OCI-LY7 (cell line): ENCODE measurements at regions not wholly inside any gene's neighbourhood (a gene's known extent, or its start where the extent isn't known, plus 50 kb on each side); places are given as distances from the start of the nearest gene placed in this dataset.

Experiments used
- BruUV-seq: library from RNA; stranded (reverse); fragments of 400-500 nt; replicated peaks from 2 replicates; lab custom pipeline; 2021; lab: Mats Ljungman, UMichigan
- CTCF ChIA-PET: fragments of 300-600 bp; sonication (Branson Sonifier 250); formaldehyde crosslinking; loops from one replicate; lab custom pipeline; 2022; ENCODE audit warnings: antibody characterized with exemption; ENCODE audit not compliant: unreplicated experiment; lab: Charles Lee
- POLR2A ChIA-PET: fragments of 300-600 bp; sonication (Branson Sonifier 250); formaldehyde crosslinking; loops from one replicate; lab custom pipeline; 2022; ENCODE audit warnings: antibody characterized with exemption; lab: Charles Lee
- DNase-seq: peaks from one replicate; pipeline ENCODE4 v3.0.0-alpha.2; 2015; ENCODE audit warnings: low spot score
- H2AFZ ChIP-seq: fragments of 200-600 bp; sonication (generic), shearing (Covaris generic); 2 replicates; pipeline ENCODE4 v1.6.1; 2014; ENCODE audit warnings: mild to moderate bottlenecking, antibody characterized with exemption, low read length, moderate library complexity
- H3K27ac ChIP-seq: fragments of 200-600 bp; sonication (generic); 2 replicates; pipeline ENCODE4 v1.5.1; 2014; ENCODE audit warnings: mixed run types, low read depth, mild to moderate bottlenecking, moderate library complexity, low read length, inconsistent platforms; ENCODE audit not compliant: poor library complexity, severe bottlenecking
- H3K36me3 ChIP-seq: fragments of 200-600 bp; sonication (generic); 2 replicates; pipeline ENCODE4 v1.6.1; 2014; ENCODE audit warnings: mild to moderate bottlenecking, antibody characterized with exemption, low read length, moderate library complexity, mixed read lengths; ENCODE audit not compliant: insufficient read depth
- H3K4me1 ChIP-seq: fragments of 200-600 bp; sonication (generic); 2 replicates; pipeline ENCODE4 v1.5.1; 2014; ENCODE audit warnings: mild to moderate bottlenecking, low read length; ENCODE audit not compliant: insufficient read depth, poor library complexity, severe bottlenecking
- H3K4me2 ChIP-seq: fragments of 200-600 bp; sonication (generic); 2 replicates; pipeline ENCODE4 v1.6.1; 2014; ENCODE audit warnings: mild to moderate bottlenecking, low read length
- H3K4me3 ChIP-seq: fragments of 200-600 bp; sonication (generic); 2 replicates; pipeline ENCODE4 v1.5.1; 2014; ENCODE audit warnings: mild to moderate bottlenecking, low read depth, low read length; ENCODE audit not compliant: poor library complexity, severe bottlenecking
- H3K79me2 ChIP-seq: fragments of 200-600 bp; sonication (generic); 2 replicates; pipeline ENCODE4 v1.6.1; 2016; ENCODE audit warnings: low read depth, mild to moderate bottlenecking, low read length, moderate library complexity, mixed read lengths; ENCODE audit not compliant: insufficient read depth
- H3K9me2 ChIP-seq: fragments of 200-600 bp; sonication (generic); 2 replicates; pipeline ENCODE4 v1.6.1; 2016; ENCODE audit warnings: mild to moderate bottlenecking, low read length, mixed read lengths; ENCODE audit not compliant: insufficient read depth
- H3K9me3 ChIP-seq: fragments of 200-600 bp; sonication (generic); 2 replicates; pipeline ENCODE4 v1.6.1; 2014; ENCODE audit warnings: mild to moderate bottlenecking, mixed run types, low read length, mixed read lengths
- H4K20me1 ChIP-seq: fragments of 200-600 bp; sonication (generic); 2 replicates; pipeline ENCODE4 v1.6.1; 2014; ENCODE audit warnings: mild to moderate bottlenecking, antibody characterized with exemption, low read length, moderate library complexity, mixed read lengths; ENCODE audit not compliant: insufficient read depth
- EZH2phosphoT487 ChIP-seq: fragments of 200-600 bp; sonication (generic); IDR thresholded peaks from 2 replicates; pipeline ENCODE4 v1.6.1; 2018; ENCODE audit warnings: low read depth, borderline replicate concordance, mild to moderate bottlenecking, mixed run types, antibody characterized with exemption, low read length, moderate library complexity, mixed read lengths
- intact Hi-C: fragments of 100-400 bp; cut with micrococcal nuclease; formaldehyde crosslinking; loops from one replicate; pipeline ENCODE4 v1.10.0; 2022; ENCODE audit not compliant: unreplicated experiment
- TF ChIP-seq, protein P1 (sequence below): fragments of 200-600 bp; sonication (generic); conservative IDR thresholded peaks from 2 replicates; pipeline ENCODE4 v1.5.1; 2014; ENCODE audit warnings: mild to moderate bottlenecking, antibody characterized with exemption, low read length, moderate library complexity, mixed read lengths

DNA sequence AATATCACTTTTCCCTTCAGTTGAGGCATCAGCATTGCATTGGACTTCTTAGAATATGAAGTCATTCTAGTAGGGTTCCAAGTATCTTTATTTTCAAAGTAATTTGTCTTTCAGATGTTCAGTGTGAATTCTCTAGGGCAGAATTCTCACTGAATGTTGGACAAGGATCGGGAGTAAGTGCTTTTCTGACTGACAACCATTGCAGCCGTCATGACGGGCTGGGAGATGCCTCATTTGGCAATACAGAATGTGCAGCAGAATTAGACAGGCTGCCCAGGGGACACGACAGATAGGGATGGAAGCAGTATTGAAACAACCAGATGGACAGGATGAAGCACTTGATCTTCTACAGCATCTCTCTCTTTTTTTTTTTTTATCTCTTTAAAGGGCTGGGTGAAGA lies 129.0 kb downstream of the ICE1 start:
- POLR2A ChIA-PET: no interaction called here

DNA sequence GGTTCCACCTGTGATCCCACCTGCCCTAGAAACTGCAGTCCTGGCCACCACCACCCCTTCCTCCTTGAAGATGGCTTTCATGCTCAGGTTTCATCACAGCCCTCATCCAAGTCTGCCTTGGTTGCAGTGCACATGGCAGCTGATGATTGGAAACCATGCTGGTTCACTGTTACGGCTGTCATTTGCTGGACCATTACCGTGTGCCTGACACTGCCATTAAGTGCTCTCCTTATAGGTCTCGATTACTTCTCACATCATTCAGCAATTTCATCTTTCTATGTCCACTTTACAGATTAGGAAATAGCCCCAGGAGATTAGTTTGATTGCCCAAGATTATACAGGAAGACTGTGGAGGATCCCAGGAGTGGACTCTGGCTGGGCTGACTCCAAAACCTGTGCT lies 123.9 kb downstream of the ICE1 start:
- H3K36me3 ChIP-seq: no peaks in the 10 kb centered on the region
- ChIA-PET CTCF (no interaction called here), POLR2A (no interaction called here)
- no TSS peak for BruUV-seq
- no peak for TF ChIP-seq EZH2phosphoT487
- TF ChIP-seq, protein P1, sequence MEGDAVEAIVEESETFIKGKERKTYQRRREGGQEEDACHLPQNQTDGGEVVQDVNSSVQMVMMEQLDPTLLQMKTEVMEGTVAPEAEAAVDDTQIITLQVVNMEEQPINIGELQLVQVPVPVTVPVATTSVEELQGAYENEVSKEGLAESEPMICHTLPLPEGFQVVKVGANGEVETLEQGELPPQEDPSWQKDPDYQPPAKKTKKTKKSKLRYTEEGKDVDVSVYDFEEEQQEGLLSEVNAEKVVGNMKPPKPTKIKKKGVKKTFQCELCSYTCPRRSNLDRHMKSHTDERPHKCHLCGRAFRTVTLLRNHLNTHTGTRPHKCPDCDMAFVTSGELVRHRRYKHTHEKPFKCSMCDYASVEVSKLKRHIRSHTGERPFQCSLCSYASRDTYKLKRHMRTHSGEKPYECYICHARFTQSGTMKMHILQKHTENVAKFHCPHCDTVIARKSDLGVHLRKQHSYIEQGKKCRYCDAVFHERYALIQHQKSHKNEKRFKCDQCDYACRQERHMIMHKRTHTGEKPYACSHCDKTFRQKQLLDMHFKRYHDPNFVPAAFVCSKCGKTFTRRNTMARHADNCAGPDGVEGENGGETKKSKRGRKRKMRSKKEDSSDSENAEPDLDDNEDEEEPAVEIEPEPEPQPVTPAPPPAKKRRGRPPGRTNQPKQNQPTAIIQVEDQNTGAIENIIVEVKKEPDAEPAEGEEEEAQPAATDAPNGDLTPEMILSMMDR: no peak
- H4K20me1 ChIP-seq: no peaks in the 10 kb centered on the region
- H2AFZ ChIP-seq: no peak overlapping the region
- intact Hi-C loops: no loop called here
- H3K79me2 ChIP-seq: no peaks in the 10 kb centered on the region
- H3K9me2 ChIP-seq: no peaks in the 10 kb centered on the region
- no peaks in the 10 kb centered on the region for H3K4me1 ChIP-seq
- no peak overlapping the region for H3K27ac ChIP-seq
- DNase-seq: no peak
- H3K4me2 ChIP-seq: no peak overlapping the region
- no peaks in the 10 kb centered on the region for H3K9me3 ChIP-seq
- no peak overlapping the region for H3K4me3 ChIP-seq

More for the DNA sequence above, 129.0 kb downstream of the ICE1 start:
- TF ChIP-seq, protein P1: no peak
- Histone ChIP-seq H2AFZ (no peak overlapping the region), H3K9me2 (no peaks in the 10 kb centered on the region), H3K4me2 (no peak overlapping the region), H3K4me3 (no peak overlapping the region), H3K27ac (no peak overlapping the region), H3K36me3 (no peaks in the 10 kb centered on the region), H3K4me1 (no peaks in the 10 kb centered on the region), H3K79me2 (no peaks in the 10 kb centered on the region), H3K9me3 (no peaks in the 10 kb centered on the region), H4K20me1 (no peaks in the 10 kb centered on the region)
- intact Hi-C loops: no loop called here
- BruUV-seq: no TSS peak
- no peak for DNase-seq
- CTCF ChIA-PET: no interaction called here

DNA sequence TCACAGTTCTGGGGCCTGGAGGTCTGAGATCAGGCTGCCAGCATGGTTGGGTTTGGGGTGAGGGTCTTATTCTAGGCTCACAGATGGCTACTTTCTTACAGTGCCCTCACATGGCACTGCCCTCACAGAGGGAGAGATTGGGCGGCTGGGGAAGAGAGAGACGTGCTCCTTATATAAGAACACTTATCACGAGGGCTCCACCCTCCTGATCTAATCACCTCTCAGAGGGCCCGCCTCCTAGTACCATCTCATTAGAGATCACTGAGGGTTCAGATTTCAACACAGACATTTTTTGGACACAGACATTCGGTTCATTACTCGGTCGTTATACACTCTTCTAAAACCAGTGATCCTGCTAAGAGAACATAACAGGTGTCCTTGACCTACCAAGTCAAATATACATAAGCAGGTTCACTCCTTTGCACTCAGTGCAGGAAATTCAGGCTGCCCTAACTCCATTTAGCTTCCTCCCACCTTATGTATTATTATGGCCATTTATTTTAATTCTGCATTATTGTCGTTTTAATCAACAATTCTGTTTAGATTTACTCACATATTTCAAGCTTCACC lies 121.7 kb downstream of the ICE1 start:
- BruUV-seq: no TSS peak
- Histone ChIP-seq H3K4me3 (no peak overlapping the region), H3K36me3 (no peaks in the 10 kb centered on the region), H3K9me3 (no peaks in the 10 kb centered on the region), H2AFZ (no peak overlapping the region), H4K20me1 (no peaks in the 10 kb centered on the region), H3K4me2 (no peak overlapping the region), H3K9me2 (no peaks in the 10 kb centered on the region), H3K4me1 (no peaks in the 10 kb centered on the region), H3K79me2 (no peaks in the 10 kb centered on the region), H3K27ac (no peak overlapping the region)
- no peak for TF ChIP-seq EZH2phosphoT487
- TF ChIP-seq, protein P1: no peak
- intact Hi-C loops: no loop called here
- no peak for DNase-seq
- ChIA-PET POLR2A (interaction anchor here (0.6 kb wide), 1 partner anchor 377 kb away, joined by 4 read pairs; no protein-coding TSS in a partner anchor), CTCF (no interaction called here)
